ENCODE measurements at regions not wholly inside any gene's neighbourhood (a gene's known extent, or its start where the extent isn't known, plus 50 kb on each side); places are given as distances from the start of the nearest gene placed in this dataset.

GRCh38 chr15:98160236-98160635, 199.7 kb downstream of the ARRDC4 start:
- BruUV-seq (replicated peaks), result no TSS peak
- no peaks in the 10 kb centered on the region for H3K9me3 ChIP-seq
- no peaks in the 10 kb centered on the region for H3K36me3 Mint-ChIP-seq (ENCODE audit: insufficient read depth, unreplicated experiment)
- ChIA-PET POLR2A (no interaction called here), CTCF (no interaction called here)
- H3K9me3 Mint-ChIP-seq (ENCODE audit: unreplicated experiment), result no peaks in the 10 kb centered on the region
- no peaks in the 10 kb centered on the region for H3K27me3 ChIP-seq (replicated peaks; ENCODE audit: control insufficient read depth, insufficient read depth, low read length)
- intact Hi-C loops (cut with micrococcal nuclease; ENCODE audit: unreplicated experiment), result no loop called here
- no peak overlapping the region for H3K27ac Mint-ChIP-seq (ENCODE audit: unreplicated experiment)
- DNase-seq, result no peak
- H3K4me1 ChIP-seq, result no peaks in the 10 kb centered on the region
- no peaks in the 10 kb centered on the region for H3K36me3 ChIP-seq (ENCODE audit: control insufficient read depth, insufficient read depth, low read length)
- H3K27me3 Mint-ChIP-seq (ENCODE audit: insufficient read depth, unreplicated experiment), result peaks cover 2% of the 10 kb centered on the region
- H3K4me3 ChIP-seq (ENCODE audit: low read depth, low read length), result no peak overlapping the region
- no peaks in the 10 kb centered on the region for H3K4me1 Mint-ChIP-seq (ENCODE audit: low read depth, unreplicated experiment)
- no peak for TF ChIP-seq CTCF (IDR thresholded peaks at IDR 0.05; ENCODE audit: insufficient read depth in 1 of 2, low read depth in 1 of 2, low read length in 1 of 2, severe bottlenecking in 1 of 2, unreplicated experiment in 1 of 2)
- no peak overlapping the region for H3K4me3 Mint-ChIP-seq (ENCODE audit: unreplicated experiment)

- Mint-ChIP-seq H3K27me3 (ENCODE audit: insufficient read depth, unreplicated experiment) (peaks cover 9% of the 10 kb centered on the region), H3K36me3 (ENCODE audit: insufficient read depth, unreplicated experiment) (no peaks in the 10 kb centered on the region), H3K9me3 (ENCODE audit: unreplicated experiment) (no peaks in the 10 kb centered on the region), H3K4me3 (ENCODE audit: unreplicated experiment) (no peak overlapping the region), H3K27ac (ENCODE audit: unreplicated experiment) (no peak overlapping the region), H3K4me1 (ENCODE audit: low read depth, unreplicated experiment) (no peaks in the 10 kb centered on the region)
- TF ChIP-seq CTCF (IDR thresholded peaks at IDR 0.05; ENCODE audit: insufficient read depth in 1 of 2, low read depth in 1 of 2, low read length in 1 of 2, severe bottlenecking in 1 of 2, unreplicated experiment in 1 of 2), result no peak
- intact Hi-C loops (cut with micrococcal nuclease; ENCODE audit: unreplicated experiment), result no loop called here
- ChIA-PET CTCF (no interaction called here), POLR2A (no interaction called here)
- H3K27me3 ChIP-seq (replicated peaks; ENCODE audit: control insufficient read depth, insufficient read depth, low read length), result no peaks in the 10 kb centered on the region
- H3K9me3 ChIP-seq, result no peaks in the 10 kb centered on the region
- no TSS peak for BruUV-seq (replicated peaks)
- H3K4me1 ChIP-seq, result no peaks in the 10 kb centered on the region
- DNase-seq, result no peak
- no peak overlapping the region for H3K4me3 ChIP-seq (ENCODE audit: low read depth, low read length)
- H3K36me3 ChIP-seq (ENCODE audit: control insufficient read depth, insufficient read depth, low read length), result no peaks in the 10 kb centered on the region
Measured at GRCh38 chr15:98163319-98164045, 203.0 kb downstream of the ARRDC4 start.

- Mint-ChIP-seq H3K4me3 (ENCODE audit: unreplicated experiment) (no peak overlapping the region), H3K4me1 (ENCODE audit: low read depth, unreplicated experiment) (no peaks in the 10 kb centered on the region), H3K36me3 (ENCODE audit: insufficient read depth, unreplicated experiment) (no peaks in the 10 kb centered on the region), H3K27ac (ENCODE audit: unreplicated experiment) (no peak overlapping the region), H3K27me3 (ENCODE audit: insufficient read depth, unreplicated experiment) (peaks cover 9% of the 10 kb centered on the region), H3K9me3 (ENCODE audit: unreplicated experiment) (no peaks in the 10 kb centered on the region)
- no peak overlapping the region for H3K4me3 ChIP-seq (ENCODE audit: low read depth, low read length)
- H3K9me3 ChIP-seq, result no peaks in the 10 kb centered on the region
- no peaks in the 10 kb centered on the region for H3K4me1 ChIP-seq
- POLR2A ChIA-PET, result no interaction called here
- no TSS peak for BruUV-seq (replicated peaks)
- CTCF ChIA-PET, result no interaction called here
- H3K36me3 ChIP-seq (ENCODE audit: control insufficient read depth, insufficient read depth, low read length), result no peaks in the 10 kb centered on the region
- H3K27me3 ChIP-seq (replicated peaks; ENCODE audit: control insufficient read depth, insufficient read depth, low read length), result no peaks in the 10 kb centered on the region
- DNase-seq, result no peak
- TF ChIP-seq CTCF (IDR thresholded peaks at IDR 0.05; ENCODE audit: insufficient read depth in 1 of 2, low read depth in 1 of 2, low read length in 1 of 2, severe bottlenecking in 1 of 2, unreplicated experiment in 1 of 2), result no peak
- intact Hi-C loops (cut with micrococcal nuclease; ENCODE audit: unreplicated experiment), result no loop called here
Measured at GRCh38 chr15:98164571-98164970, 204.1 kb downstream of the ARRDC4 start.

All from Caco-2 (cell line).